Chondrocyte (in vitro differentiated cells): ENCODE measurements at regions not wholly inside any gene's neighbourhood (a gene's known extent, or its start where the extent isn't known, plus 50 kb on each side); places are given as distances from the start of the nearest gene placed in this dataset.

Experiments used
- DNase-seq: peaks from one replicate; pipeline ENCODE4 v3.0.0; 2021; ENCODE audit warnings: mixed read lengths, low spot score
- H3K27ac Mint-ChIP-seq: one replicate; pipeline ENCODE4 v1.8.0; 2021; ENCODE audit warnings: mild to moderate bottlenecking, moderate library complexity, mixed read lengths; ENCODE audit not compliant: unreplicated experiment
- H3K27me3 Mint-ChIP-seq: 2 replicates; pipeline ENCODE4 v1.8.0; 2021; ENCODE audit warnings: low read depth, mixed read lengths
- H3K36me3 Mint-ChIP-seq: 2 replicates; pipeline ENCODE4 v1.8.0; 2021; ENCODE audit warnings: low read depth, mixed read lengths
- H3K4me1 Mint-ChIP-seq: 2 replicates; pipeline ENCODE4 v1.8.0; 2021; ENCODE audit warnings: low read depth, mild to moderate bottlenecking, mixed read lengths
- H3K4me3 Mint-ChIP-seq: one replicate; pipeline ENCODE4 v1.8.0; 2021; ENCODE audit warnings: mild to moderate bottlenecking, moderate library complexity, mixed read lengths; ENCODE audit not compliant: unreplicated experiment
- H3K9me3 Mint-ChIP-seq: 2 replicates; pipeline ENCODE4 v1.8.0; 2021; ENCODE audit warnings: low read depth, mixed read lengths
- TF ChIP-seq, protein P1 (sequence below): fragments of 200-600 bp; sonication (generic); IDR thresholded peaks from 2 replicates; pipeline ENCODE4 v1.5.0; 2021; ENCODE audit warnings: antibody characterized with exemption, mild to moderate bottlenecking, moderate library complexity

DNA sequence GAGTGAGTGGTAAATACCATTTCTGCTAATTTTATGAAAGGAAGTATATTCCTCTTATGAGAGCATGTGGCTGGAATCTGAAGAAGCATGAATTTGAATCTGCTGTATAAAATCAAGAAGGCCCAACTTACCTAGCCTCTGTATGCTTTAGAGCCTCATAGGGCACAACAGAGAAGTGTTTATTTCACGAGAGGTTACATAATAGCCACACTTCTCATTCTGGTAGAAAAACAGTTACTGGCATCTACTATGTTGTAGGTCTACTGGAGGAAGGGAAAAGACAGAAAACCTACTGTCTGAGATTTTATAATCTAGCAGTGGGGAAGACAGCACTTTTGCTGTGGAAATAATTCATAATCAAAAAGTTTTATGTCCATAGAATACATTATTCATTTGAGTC lies 172.6 kb upstream of the ZNF608 start:
- no peak for DNase-seq
- Mint-ChIP-seq H3K4me1 (no peaks in the 10 kb centered on the region), H3K9me3 (no peaks in the 10 kb centered on the region), H3K27ac (no peak overlapping the region), H3K27me3 (no peaks in the 10 kb centered on the region), H3K36me3 (no peaks in the 10 kb centered on the region), H3K4me3 (no peak overlapping the region)
- TF ChIP-seq, protein P1, sequence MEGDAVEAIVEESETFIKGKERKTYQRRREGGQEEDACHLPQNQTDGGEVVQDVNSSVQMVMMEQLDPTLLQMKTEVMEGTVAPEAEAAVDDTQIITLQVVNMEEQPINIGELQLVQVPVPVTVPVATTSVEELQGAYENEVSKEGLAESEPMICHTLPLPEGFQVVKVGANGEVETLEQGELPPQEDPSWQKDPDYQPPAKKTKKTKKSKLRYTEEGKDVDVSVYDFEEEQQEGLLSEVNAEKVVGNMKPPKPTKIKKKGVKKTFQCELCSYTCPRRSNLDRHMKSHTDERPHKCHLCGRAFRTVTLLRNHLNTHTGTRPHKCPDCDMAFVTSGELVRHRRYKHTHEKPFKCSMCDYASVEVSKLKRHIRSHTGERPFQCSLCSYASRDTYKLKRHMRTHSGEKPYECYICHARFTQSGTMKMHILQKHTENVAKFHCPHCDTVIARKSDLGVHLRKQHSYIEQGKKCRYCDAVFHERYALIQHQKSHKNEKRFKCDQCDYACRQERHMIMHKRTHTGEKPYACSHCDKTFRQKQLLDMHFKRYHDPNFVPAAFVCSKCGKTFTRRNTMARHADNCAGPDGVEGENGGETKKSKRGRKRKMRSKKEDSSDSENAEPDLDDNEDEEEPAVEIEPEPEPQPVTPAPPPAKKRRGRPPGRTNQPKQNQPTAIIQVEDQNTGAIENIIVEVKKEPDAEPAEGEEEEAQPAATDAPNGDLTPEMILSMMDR, result no peak

DNA sequence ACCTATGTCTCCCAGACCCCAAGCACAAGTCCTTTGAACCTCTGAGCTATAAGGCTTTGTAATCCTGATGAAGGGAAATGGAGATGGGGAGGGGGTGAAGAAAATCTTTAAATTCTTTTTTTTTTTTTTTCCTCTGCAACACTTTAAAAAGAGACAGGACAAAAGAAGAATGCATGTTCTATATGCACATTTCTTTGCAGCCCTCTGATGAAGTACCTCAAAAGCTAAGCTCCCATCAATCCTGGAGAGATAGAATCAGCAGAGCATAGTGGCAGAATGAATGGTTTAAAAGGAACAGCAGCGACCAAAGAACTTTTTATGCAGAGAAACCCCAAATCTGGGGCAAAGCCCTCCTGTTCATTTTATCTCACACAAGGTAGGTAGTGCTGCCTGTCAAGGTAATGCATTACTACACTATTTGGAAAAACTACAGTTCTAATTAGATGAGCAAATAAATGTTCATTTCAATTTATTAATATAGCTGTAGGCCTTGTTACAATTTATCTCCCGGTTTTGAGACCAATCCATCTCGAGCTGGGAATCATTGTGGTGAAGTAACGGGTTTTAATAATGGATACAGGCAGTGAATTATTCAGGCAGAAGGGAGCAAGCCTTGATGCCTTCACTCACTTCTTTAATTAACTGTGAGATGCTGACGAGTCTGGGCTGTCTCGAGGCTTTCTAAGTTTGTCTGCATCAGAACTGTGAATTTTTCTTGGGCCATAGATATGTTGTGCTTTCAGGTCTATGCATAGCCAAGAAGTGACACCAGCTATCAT lies 173.5 kb upstream of the ZNF608 start:
- H3K27me3 Mint-ChIP-seq, result no peaks in the 10 kb centered on the region
- no peaks in the 10 kb centered on the region for H3K36me3 Mint-ChIP-seq
- no peaks in the 10 kb centered on the region for H3K4me1 Mint-ChIP-seq
- H3K4me3 Mint-ChIP-seq, result no peak overlapping the region
- TF ChIP-seq, protein P1, result no peak
- H3K9me3 Mint-ChIP-seq, result no peaks in the 10 kb centered on the region
- DNase-seq, result no peak
- H3K27ac Mint-ChIP-seq, result no peak overlapping the region

DNA sequence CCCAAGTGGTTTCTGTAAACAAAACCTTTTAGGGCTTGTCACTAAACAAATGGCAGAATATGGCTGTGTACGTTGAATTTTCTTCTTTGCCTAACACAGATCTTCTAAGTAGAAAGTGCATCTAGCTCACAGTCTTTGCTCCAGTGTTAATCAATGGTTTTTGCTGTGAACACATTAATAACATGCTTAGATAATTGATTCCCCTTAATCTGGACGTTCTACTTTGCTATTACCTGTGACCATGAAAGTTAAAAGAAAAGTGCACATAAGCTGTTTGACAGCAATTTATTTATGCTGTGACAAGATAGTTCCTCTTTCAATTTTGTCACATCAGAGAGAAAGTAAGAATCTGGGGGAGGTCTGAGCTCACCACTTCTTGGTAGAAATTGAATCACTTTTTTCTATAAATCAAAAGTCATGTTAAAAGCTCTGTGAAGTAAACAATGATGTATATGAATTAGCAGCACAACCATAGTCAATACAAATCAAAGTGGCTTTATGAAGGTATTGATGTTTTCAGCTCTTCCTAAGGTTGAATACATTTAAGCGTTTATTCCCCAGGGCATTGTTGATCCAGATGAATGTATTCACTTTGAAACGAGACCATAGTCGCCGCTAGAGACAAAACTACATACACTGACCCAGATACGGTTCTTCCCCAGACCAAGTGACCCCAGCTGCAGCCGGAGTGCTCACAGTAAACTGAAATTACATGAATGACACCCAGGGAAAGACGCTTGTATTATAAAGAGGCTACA lies 174.6 kb upstream of the ZNF608 start:
- H3K27me3 Mint-ChIP-seq, result no peaks in the 10 kb centered on the region
- no peak for DNase-seq

DNA sequence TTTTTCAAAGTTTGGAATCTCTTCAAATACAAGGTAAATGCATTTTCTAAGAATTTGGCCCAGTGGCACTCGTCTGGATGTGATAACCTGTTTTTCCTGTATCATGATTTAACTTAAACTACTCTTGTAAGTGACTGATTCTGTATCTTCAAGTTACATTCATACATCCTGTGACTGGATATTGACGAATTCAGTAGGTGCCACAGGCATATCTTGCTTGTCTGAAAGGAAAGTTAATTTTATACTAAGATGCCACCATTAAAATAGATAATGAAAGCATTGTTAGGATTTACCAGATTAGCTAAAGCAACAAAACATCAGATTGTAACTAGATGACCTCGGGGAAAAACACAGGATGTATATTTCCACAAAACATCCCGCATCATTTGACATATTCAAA lies 175.3 kb upstream of the ZNF608 start:
- Mint-ChIP-seq H3K4me1 (no peaks in the 10 kb centered on the region), H3K9me3 (peaks cover 2% of the 10 kb centered on the region), H3K27me3 (no peaks in the 10 kb centered on the region), H3K4me3 (no peak overlapping the region), H3K36me3 (no peaks in the 10 kb centered on the region), H3K27ac (no peak overlapping the region)
- TF ChIP-seq, protein P1, result no peak
- DNase-seq, result no peak

More for the DNA sequence above, 174.6 kb upstream of the ZNF608 start:
- no peaks in the 10 kb centered on the region for H3K36me3 Mint-ChIP-seq
- peaks cover under 1% of the 10 kb centered on the region for H3K9me3 Mint-ChIP-seq
- H3K4me1 Mint-ChIP-seq, result no peaks in the 10 kb centered on the region
- H3K27ac Mint-ChIP-seq, result no peak overlapping the region
- TF ChIP-seq, protein P1, result no peak
- H3K4me3 Mint-ChIP-seq, result no peak overlapping the region

DNA sequence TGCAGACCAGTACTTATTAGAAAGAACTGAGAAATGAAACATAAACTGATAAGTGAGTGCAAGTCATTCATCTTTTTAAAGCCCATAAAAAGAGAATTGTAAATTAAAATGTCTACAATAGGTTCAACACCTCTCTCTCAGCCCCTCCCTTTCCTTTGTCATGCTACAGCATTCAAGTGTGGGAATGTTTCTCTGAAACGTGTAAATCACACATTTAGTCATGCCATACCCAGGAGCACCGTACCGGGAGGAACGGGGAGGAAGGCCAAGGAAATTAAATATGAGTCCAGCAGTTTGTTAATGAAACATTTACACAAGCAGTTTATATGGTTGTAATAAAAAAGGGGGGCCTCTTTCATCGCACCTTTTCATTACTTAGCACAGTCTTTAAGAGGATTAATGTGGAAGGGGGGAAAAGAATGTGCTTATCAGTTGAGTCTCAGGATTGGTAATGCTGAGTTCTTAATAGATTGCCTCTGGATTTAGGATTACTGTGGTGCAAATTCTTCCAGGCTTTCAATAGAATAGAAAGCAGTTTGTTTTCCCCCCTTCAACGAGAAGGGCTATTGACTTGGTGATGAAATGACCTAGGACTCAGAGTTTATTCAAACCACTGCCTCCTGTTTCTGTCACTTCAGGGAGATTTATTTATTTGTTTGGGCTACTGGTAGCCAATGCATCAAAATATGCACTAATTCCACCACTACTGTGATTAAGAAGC lies 176.0 kb upstream of the ZNF608 start:
- H3K9me3 Mint-ChIP-seq, result peaks cover 6% of the 10 kb centered on the region
- H3K4me3 Mint-ChIP-seq, result no peak overlapping the region
- H3K36me3 Mint-ChIP-seq, result peaks cover 1% of the 10 kb centered on the region
- H3K27ac Mint-ChIP-seq, result no peak overlapping the region
- no peaks in the 10 kb centered on the region for H3K4me1 Mint-ChIP-seq
- no peaks in the 10 kb centered on the region for H3K27me3 Mint-ChIP-seq
- TF ChIP-seq, protein P1, result no peak
- DNase-seq, result no peak
